Keratinocyte (primary cell): ENCODE measurements at regions not wholly inside any gene's neighbourhood (a gene's known extent, or its start where the extent isn't known, plus 50 kb on each side); places are given as distances from the start of the nearest gene placed in this dataset.
A peak's percentile ranks its signal among the peaks of the same experiment; 100 is the strongest.

ENCODE experiments used
- DNase-seq: peaks from one replicate; pipeline ENCODE4 v3.0.0-alpha.2; 2011; ENCODE audit warnings: low read depth, missing footprints, low spot score
- FAIRE-seq: peaks from 2 replicates; lab custom pipeline; 2011; peaks lifted over from hg19 to GRCh38; lab: Jason Lieb, UNC
- H2AFZ ChIP-seq: 2 replicates; pipeline ENCODE4 v1.6.0; 2012; ENCODE audit warnings: low read length, control low read depth, inconsistent platforms; ENCODE audit not compliant: control insufficient read depth
- H3K27ac ChIP-seq: 2 replicates; pipeline ENCODE4 v1.5.1; 2011; ENCODE audit warnings: low read length; ENCODE audit not compliant: control insufficient read depth, insufficient read depth
- H3K27me3 ChIP-seq: 3 replicates; pipeline ENCODE4 v1.6.0; 2011; ENCODE audit warnings: low read length; ENCODE audit not compliant: control insufficient read depth, insufficient read depth; ENCODE audit errors: extremely low read depth
- H3K36me3 ChIP-seq, 2 experiments: 2 replicates in 1 of 2; 3 replicates in 1 of 2; pipeline ENCODE4 v1.5.1; 2011; ENCODE audit warnings: low read length in 2 of 2, mild to moderate bottlenecking in 1 of 2; ENCODE audit not compliant: control insufficient read depth in 2 of 2, insufficient read depth in 2 of 2; ENCODE audit errors: extremely low read depth in 1 of 2
- H3K4me1 ChIP-seq: 3 replicates; pipeline ENCODE4 v1.5.1; 2011; ENCODE audit warnings: low read length; ENCODE audit not compliant: control insufficient read depth, insufficient read depth; ENCODE audit errors: extremely low read depth
- H3K4me2 ChIP-seq: 3 replicates; pipeline ENCODE4 v1.6.0; 2011; ENCODE audit warnings: low read depth, low read length; ENCODE audit not compliant: control insufficient read depth, insufficient read depth; ENCODE audit errors: extremely low read depth
- H3K4me3 ChIP-seq, 3 experiments: fragments of 200-600 bp in 1 of 3; sonication (generic) in 1 of 3; 2 replicates in 2 of 3; 3 replicates in 1 of 3; pipeline ENCODE4 v1.5.1; 2011 to 2016; ENCODE audit warnings: low read length in 3 of 3, mild to moderate bottlenecking in 3 of 3, control low read depth in 2 of 3, inconsistent platforms in 1 of 3, low read depth in 1 of 3, mixed read lengths in 1 of 3, mixed run types in 1 of 3, moderate library complexity in 1 of 3; ENCODE audit not compliant: control insufficient read depth in 2 of 3, insufficient read depth in 2 of 3; ENCODE audit errors: extremely low read depth in 1 of 3
- H3K79me2 ChIP-seq: 2 replicates; pipeline ENCODE4 v1.6.0; 2012; ENCODE audit warnings: low read length; ENCODE audit not compliant: control insufficient read depth, insufficient read depth
- H3K9ac ChIP-seq: 3 replicates; pipeline ENCODE4 v1.6.0; 2011; ENCODE audit warnings: low read length; ENCODE audit not compliant: control insufficient read depth, insufficient read depth; ENCODE audit errors: extremely low read depth
- H3K9me1 ChIP-seq: 3 replicates; pipeline ENCODE4 v1.6.0; 2011; ENCODE audit warnings: low read length; ENCODE audit not compliant: control insufficient read depth, insufficient read depth; ENCODE audit errors: extremely low read depth
- H3K9me3 ChIP-seq: 2 replicates; pipeline ENCODE4 v1.5.1; 2012; ENCODE audit warnings: low read depth, low read length; ENCODE audit not compliant: control insufficient read depth
- H4K20me1 ChIP-seq: 3 replicates; pipeline ENCODE4 v1.6.0; 2011; ENCODE audit warnings: low read length; ENCODE audit not compliant: control insufficient read depth, insufficient read depth; ENCODE audit errors: extremely low read depth
- CTCF ChIP-seq, 3 experiments: IDR thresholded peaks in 1 of 3; conservative IDR thresholded peaks in 1 of 3; optimal IDR thresholded peaks in 1 of 3; 2 replicates in 2 of 3; 3 replicates in 1 of 3; pipeline versions ENCODE3 to v1.5.1; 2011; ENCODE audit warnings: low read length in 3 of 3, mild to moderate bottlenecking in 3 of 3, moderate library complexity in 2 of 3, control low read depth in 1 of 3, inconsistent platforms in 1 of 3; ENCODE audit not compliant: insufficient read depth in 2 of 3; ENCODE audit errors: extremely low read depth in 1 of 3
- EZH2 ChIP-seq: IDR thresholded peaks from one replicate; pipeline ENCODE4 v1.6.1; 2012; ENCODE audit warnings: inconsistent platforms, mild to moderate bottlenecking, low read length, moderate library complexity
- dilution Hi-C: fragments of 300-500 bp; cut with MboI; formaldehyde crosslinking; loops from one replicate; pipeline ENCODE4 v1.7.0; 2020; ENCODE audit warnings: low sequenced_read_pairs; ENCODE audit not compliant: extremely low pct_ligation_motif_present

DNA sequence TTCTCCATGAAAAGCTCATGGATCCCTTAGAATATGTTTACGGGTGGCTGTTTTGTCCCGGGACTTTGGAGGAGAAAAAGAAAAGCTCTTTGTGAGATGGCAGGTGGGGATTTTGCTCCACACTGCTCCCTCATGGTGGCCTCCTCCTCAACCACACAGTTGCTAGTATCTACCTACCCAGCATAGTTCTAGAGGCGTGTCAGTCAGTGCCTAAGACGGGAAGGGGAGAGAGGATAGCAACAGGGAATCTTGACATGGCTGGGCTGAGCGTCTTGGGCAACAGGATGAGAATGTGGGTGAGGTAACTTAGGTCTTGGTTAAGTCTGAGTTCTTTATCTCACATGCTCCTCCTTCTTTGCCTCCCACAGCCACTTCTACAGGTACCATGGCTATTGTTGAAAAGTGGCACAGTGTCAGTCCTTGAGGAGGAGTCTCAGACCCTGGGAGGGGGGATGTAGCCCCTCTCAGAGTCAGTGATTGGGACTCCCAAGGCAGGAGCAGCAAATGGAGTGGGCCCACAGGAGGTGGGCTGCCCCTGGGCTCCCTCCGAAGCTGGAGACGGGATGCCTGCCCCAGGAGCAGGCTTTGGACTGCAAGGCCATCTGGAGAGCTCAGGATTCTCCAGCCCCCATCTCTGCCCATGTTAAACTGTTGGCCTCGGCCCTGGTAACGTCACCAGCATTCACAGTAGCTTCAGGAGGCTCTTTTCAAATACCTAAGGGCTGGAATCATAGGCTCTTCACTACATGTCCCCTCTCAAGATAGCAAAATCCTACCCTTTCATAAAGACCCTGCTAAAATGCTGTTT, 75.4 kb downstream of the TENT5C start:
- Histone ChIP-seq H3K9me1 (no peaks in the 10 kb centered on the region), H3K4me2 (no peak overlapping the region), H3K4me3 (no peak overlapping the region), H3K4me1 (no peaks in the 10 kb centered on the region), H3K27ac (no peak overlapping the region), H3K27me3 (no peaks in the 10 kb centered on the region), H3K36me3 (no peaks in the 10 kb centered on the region), H3K9ac (no peak overlapping the region), H4K20me1 (no peaks in the 10 kb centered on the region), H3K79me2 (no peaks in the 10 kb centered on the region), H3K9me3 (no peaks in the 10 kb centered on the region), H2AFZ (no peak overlapping the region)
- FAIRE-seq = no peak
- no peak for DNase-seq
- TF ChIP-seq EZH2 = no peak
- TF ChIP-seq CTCF (optimal IDR thresholded peaks at IDR 0.05 in 1 of 3, IDR thresholded peaks at IDR 0.05 in 1 of 3, conservative IDR thresholded peaks at IDR 0.05 in 1 of 3; ENCODE audit: extremely low read depth in 1 of 3, insufficient read depth in 2 of 3, low read length in 3 of 3) = peak in 1 of 3 experiments; percentile 7
- dilution Hi-C loops = no loop called here

GRCh38 chr1:117681901-117682250, 76.0 kb downstream of the TENT5C start:
- H3K4me2 ChIP-seq = no peak overlapping the region
- no peak overlapping the region for H3K4me3 ChIP-seq
- H3K9me3 ChIP-seq = no peaks in the 10 kb centered on the region
- no peaks in the 10 kb centered on the region for H3K27me3 ChIP-seq
- H3K79me2 ChIP-seq = no peaks in the 10 kb centered on the region
- TF ChIP-seq EZH2 (no peak), CTCF (optimal IDR thresholded peaks at IDR 0.05 in 1 of 3, IDR thresholded peaks at IDR 0.05 in 1 of 3, conservative IDR thresholded peaks at IDR 0.05 in 1 of 3; ENCODE audit: extremely low read depth in 1 of 3, insufficient read depth in 2 of 3, low read length in 3 of 3) (no peak)
- H3K9me1 ChIP-seq = no peaks in the 10 kb centered on the region
- dilution Hi-C loops = no loop called here
- H3K9ac ChIP-seq = no peak overlapping the region
- H4K20me1 ChIP-seq = no peaks in the 10 kb centered on the region
- H3K27ac ChIP-seq = no peak overlapping the region
- no peak for FAIRE-seq
- no peaks in the 10 kb centered on the region for H3K4me1 ChIP-seq
- DNase-seq = no peak
- no peak overlapping the region for H2AFZ ChIP-seq
- no peaks in the 10 kb centered on the region for H3K36me3 ChIP-seq
